GM23338 (cell line): ENCODE measurements at regions not wholly inside any gene's neighbourhood (a gene's known extent, or its start where the extent isn't known, plus 50 kb on each side); places are given as distances from the start of the nearest gene placed in this dataset.

Experiments used
- ATAC-seq: fragments of 200-7000 bp; cut with Tn5 transposase; 3 replicates; pipeline ENCODE4 v1.9.1; 2020
- DNase-seq: peaks from one replicate; pipeline ENCODE4 v3.0.0-alpha.2; 2015; ENCODE audit warnings: low spot score
- H2AFZ ChIP-seq: fragments of 200-600 bp; sonication (generic); 2 replicates; pipeline ENCODE4 v1.8.0; 2016; ENCODE audit warnings: antibody characterized with exemption, mild to moderate bottlenecking, moderate library complexity
- H3F3A ChIP-seq: fragments of 200-600 bp; sonication (generic); replicated peaks from 2 replicates; pipeline ENCODE4 v1.8.0; 2017; ENCODE audit warnings: antibody characterized with exemption, mixed run types, low read depth
- H3K27ac ChIP-seq: fragments of 200-600 bp; sonication (generic); 2 replicates; pipeline ENCODE4 v1.6.1; 2016; ENCODE audit warnings: low read depth
- H3K27me3 ChIP-seq: fragments of 200-600 bp; sonication (generic); 2 replicates; pipeline ENCODE4 v1.8.0; 2016; ENCODE audit warnings: mild to moderate bottlenecking, mixed run types, moderate library complexity; ENCODE audit not compliant: insufficient read depth
- H3K36me3 ChIP-seq: fragments of 200-600 bp; sonication (generic); 2 replicates; pipeline ENCODE4 v1.8.0; 2016; ENCODE audit warnings: mild to moderate bottlenecking; ENCODE audit not compliant: insufficient read depth
- H3K4me1 ChIP-seq: fragments of 200-600 bp; sonication (generic); 2 replicates; pipeline ENCODE4 v1.8.0; 2016; ENCODE audit warnings: mild to moderate bottlenecking, moderate library complexity; ENCODE audit not compliant: insufficient read depth
- H3K4me2 ChIP-seq: fragments of 200-600 bp; sonication (generic); 2 replicates; pipeline ENCODE4 v1.7.1; 2017; ENCODE audit warnings: mixed run types
- H3K4me3 ChIP-seq: fragments of 200-600 bp; sonication (generic); 2 replicates; pipeline ENCODE4 v1.6.1; 2016; ENCODE audit warnings: mixed run types
- H3K79me2 ChIP-seq: fragments of 200-600 bp; sonication (generic); replicated peaks from 2 replicates; pipeline ENCODE4 v1.8.0; 2017; ENCODE audit warnings: mild to moderate bottlenecking; ENCODE audit not compliant: insufficient read depth
- H3K9me2 ChIP-seq: fragments of 200-600 bp; sonication (generic); 2 replicates; pipeline ENCODE4 v1.8.0; 2017; ENCODE audit not compliant: insufficient read depth
- H4K20me1 ChIP-seq: fragments of 200-600 bp; sonication (generic); replicated peaks from 2 replicates; pipeline ENCODE4 v1.8.0; 2017; ENCODE audit warnings: mild to moderate bottlenecking; ENCODE audit not compliant: insufficient read depth
- H3K27ac Mint-ChIP-seq: 2 replicates; pipeline ENCODE4 v1.8.0; 2020; ENCODE audit warnings: inconsistent platforms, mild to moderate bottlenecking, moderate library complexity, mixed read lengths
- H3K27me3 Mint-ChIP-seq: 3 replicates; pipeline ENCODE4 v1.8.0; 2022; ENCODE audit warnings: low read depth, mild to moderate bottlenecking, moderate library complexity, mixed read lengths, inconsistent platforms; ENCODE audit not compliant: insufficient read depth, poor library complexity
- H3K36me3 Mint-ChIP-seq: 3 replicates; pipeline ENCODE4 v1.8.0; 2021; ENCODE audit warnings: low read depth, mild to moderate bottlenecking, inconsistent platforms, moderate library complexity, mixed read lengths
- H3K4me1 Mint-ChIP-seq: 3 replicates; pipeline ENCODE4 v1.8.0; 2020; ENCODE audit warnings: mild to moderate bottlenecking, inconsistent platforms, mixed read lengths
- H3K4me3 Mint-ChIP-seq: 3 replicates; pipeline ENCODE4 v1.8.0; 2021; ENCODE audit warnings: moderate library complexity, mild to moderate bottlenecking, inconsistent platforms, mixed read lengths
- H3K9me3 Mint-ChIP-seq: 3 replicates; pipeline ENCODE4 v1.8.0; 2020; ENCODE audit warnings: moderate library complexity, mild to moderate bottlenecking, inconsistent platforms, mixed read lengths
- CREB1 ChIP-seq: fragments of 250-450 bp; sonication (Bioruptor Pico); IDR thresholded peaks from 2 replicates; pipeline ENCODE4 v1.5.0; 2020; ENCODE audit warnings: low read depth, mild to moderate bottlenecking, moderate library complexity
- CTCF ChIP-seq, 2 experiments: fragments of 200-600 bp in 1 of 2; sonication (generic) in 1 of 2; conservative IDR thresholded peaks; 2 replicates each; pipeline versions ENCODE4 v1.5.1 to v1.6.1; 2016 to 2017; ENCODE audit warnings: antibody characterized with exemption in 2 of 2, low read depth in 2 of 2, mild to moderate bottlenecking in 2 of 2, moderate library complexity in 1 of 2
- ETS1 ChIP-seq: IDR thresholded peaks from 2 replicates; pipeline ENCODE4 v1.6.1; 2016; ENCODE audit warnings: antibody characterized with exemption
- EZH2 ChIP-seq: fragments of 200-600 bp; sonication (generic); IDR thresholded peaks from one replicate; pipeline ENCODE4 v1.8.0; 2017; ENCODE audit warnings: antibody characterized with exemption, mild to moderate bottlenecking, low read depth; ENCODE audit not compliant: unreplicated experiment
- EZH2phosphoT487 ChIP-seq: fragments of 200-600 bp; sonication (generic); IDR thresholded peaks from one replicate; pipeline ENCODE4 v1.8.1; 2018; ENCODE audit warnings: antibody characterized with exemption; ENCODE audit not compliant: unreplicated experiment
- JUNB ChIP-seq: IDR thresholded peaks from one replicate; pipeline ENCODE4 v1.6.1; 2016; ENCODE audit warnings: antibody characterized with exemption; ENCODE audit not compliant: unreplicated experiment
- NANOG ChIP-seq: IDR thresholded peaks from 2 replicates; pipeline ENCODE4 v1.6.1; 2016; ENCODE audit warnings: antibody characterized with exemption, borderline replicate concordance
- STAT1 ChIP-seq: IDR thresholded peaks from one replicate; pipeline ENCODE4 v1.6.1; 2016; ENCODE audit warnings: antibody characterized with exemption; ENCODE audit not compliant: unreplicated experiment
- ZNF114 ChIP-seq: fragments of 250-450 bp; sonication (Bioruptor Pico); IDR thresholded peaks from 2 replicates; pipeline ENCODE4 v1.5.0; 2020; ENCODE audit warnings: mild to moderate bottlenecking, moderate library complexity
- ZNF331 ChIP-seq: fragments of 250-450 bp; sonication (Bioruptor Pico); IDR thresholded peaks from 2 replicates; pipeline ENCODE4 v1.5.0; 2020; ENCODE audit warnings: low read depth, mild to moderate bottlenecking, moderate library complexity

- TF ChIP-seq ETS1 = no peak
- TF ChIP-seq EZH2 = no peak
- TF ChIP-seq ZNF114 (CRISPR knock-in tag) = no peak
- no peak for TF ChIP-seq EZH2phosphoT487
- no peak for TF ChIP-seq NANOG
- Histone ChIP-seq H3K4me1 (no peaks in the 10 kb centered on the region), H3K27me3 (no peaks in the 10 kb centered on the region), H3F3A (no peaks in the 10 kb centered on the region), H3K27ac (no peak overlapping the region), H3K79me2 (no peaks in the 10 kb centered on the region), H3K36me3 (no peaks in the 10 kb centered on the region), H3K9me2 (no peaks in the 10 kb centered on the region), H3K4me3 (no peak overlapping the region), H2AFZ (no peak overlapping the region), H4K20me1 (no peaks in the 10 kb centered on the region), H3K4me2 (no peak overlapping the region)
- Mint-ChIP-seq H3K36me3 (no peaks in the 10 kb centered on the region), H3K27me3 (peaks cover 3% of the 10 kb centered on the region), H3K4me3 (no peak overlapping the region), H3K4me1 (no peaks in the 10 kb centered on the region), H3K9me3 (0 out of 3 replicates have a peak, but pooled peaks cover 6% of the 10 kb centered on the region), H3K27ac (no peak overlapping the region)
- ATAC-seq (no peak), DNase-seq (no peak)
Observed at GRCh38 chr9:134505032-134505431, 136.6 kb upstream of the COL5A1 start.

- no peak overlapping the region for H3K4me3 ChIP-seq
- no peak for ATAC-seq
- no peaks in the 10 kb centered on the region for H3K4me1 Mint-ChIP-seq
- H3K9me2 ChIP-seq = no peaks in the 10 kb centered on the region
- no peak overlapping the region for H3K4me3 Mint-ChIP-seq
- H3K27ac ChIP-seq = no peak overlapping the region
- H3K27ac Mint-ChIP-seq = no peak overlapping the region
- H3K36me3 ChIP-seq = no peaks in the 10 kb centered on the region
- H3K4me1 ChIP-seq = no peaks in the 10 kb centered on the region
- no peak for TF ChIP-seq ZNF331
- TF ChIP-seq CREB1 (CRISPR knock-in tag) = no peak
- no peak for TF ChIP-seq STAT1
- no peak for TF ChIP-seq ZNF114 (CRISPR knock-in tag)
- TF ChIP-seq JUNB = no peak
- no peak for TF ChIP-seq ETS1
- TF ChIP-seq NANOG = no peak
- no peak for TF ChIP-seq EZH2
- no peak for TF ChIP-seq CTCF (conservative IDR thresholded peaks at IDR 0.05; ENCODE audit: low read depth in 2 of 2)
- no peaks in the 10 kb centered on the region for H3K36me3 Mint-ChIP-seq
- H3K4me2 ChIP-seq = no peak overlapping the region
- no peak for DNase-seq
- H3K79me2 ChIP-seq = no peaks in the 10 kb centered on the region
- no peaks in the 10 kb centered on the region for H4K20me1 ChIP-seq
- no peaks in the 10 kb centered on the region for H3K27me3 ChIP-seq
- no peak overlapping the region for H2AFZ ChIP-seq
- H3K9me3 Mint-ChIP-seq = peaks cover 10% of the 10 kb centered on the region; the same call in 2 of the 3 replicates
- peaks cover 4% of the 10 kb centered on the region for H3K27me3 Mint-ChIP-seq
- H3F3A ChIP-seq = no peaks in the 10 kb centered on the region
Observed at GRCh38 chr9:134509281-134509680, 132.3 kb upstream of the COL5A1 start.
